ENCODE measurements at regions not wholly inside any gene's neighbourhood (a gene's known extent, or its start where the extent isn't known, plus 50 kb on each side); places are given as distances from the start of the nearest gene placed in this dataset.

- Histone ChIP-seq H3K79me2 (ENCODE audit: insufficient read depth, low read length) (no peaks in the 10 kb centered on the region), H3F3A (ENCODE audit: low read depth) (no peaks in the 10 kb centered on the region), H3K9me3 (ENCODE audit: insufficient read depth, low read depth, low read length) (no peaks in the 10 kb centered on the region), H3K36me3 (ENCODE audit: insufficient read depth, low read length) (no peaks in the 10 kb centered on the region), H3K4me2 (ENCODE audit: low read depth, low read length, poor library complexity, severe bottlenecking) (no peak overlapping the region), H3K27me3 (ENCODE audit: insufficient read depth, low read length, poor library complexity, severe bottlenecking) (no peaks in the 10 kb centered on the region), H3K9me2 (replicated peaks; ENCODE audit: low read depth, low read length) (no peaks in the 10 kb centered on the region), H3K9ac (ENCODE audit: low read depth, low read length, poor library complexity, severe bottlenecking) (no peak overlapping the region), H2AFZ (ENCODE audit: low read length) (no peak overlapping the region), H3K4me1 (ENCODE audit: insufficient read depth, low read length, poor library complexity, severe bottlenecking) (no peaks in the 10 kb centered on the region), H4K20me1 (ENCODE audit: insufficient read depth, low read length, poor library complexity, severe bottlenecking) (no peaks in the 10 kb centered on the region), H3K4me3 (ENCODE audit: low read length, poor library complexity, severe bottlenecking) (no peak overlapping the region)
- TF ChIP-seq CTCF (conservative IDR thresholded peaks at IDR 0.05; ENCODE audit: low read length) = no peak
- TF ChIP-seq EZH2phosphoT487 (IDR thresholded peaks at IDR 0.05; ENCODE audit: borderline replicate concordance) = no peak
Observed at GRCh38 chr12:115261691-115262398, 577.9 kb upstream of the TBX3 start.

DNA sequence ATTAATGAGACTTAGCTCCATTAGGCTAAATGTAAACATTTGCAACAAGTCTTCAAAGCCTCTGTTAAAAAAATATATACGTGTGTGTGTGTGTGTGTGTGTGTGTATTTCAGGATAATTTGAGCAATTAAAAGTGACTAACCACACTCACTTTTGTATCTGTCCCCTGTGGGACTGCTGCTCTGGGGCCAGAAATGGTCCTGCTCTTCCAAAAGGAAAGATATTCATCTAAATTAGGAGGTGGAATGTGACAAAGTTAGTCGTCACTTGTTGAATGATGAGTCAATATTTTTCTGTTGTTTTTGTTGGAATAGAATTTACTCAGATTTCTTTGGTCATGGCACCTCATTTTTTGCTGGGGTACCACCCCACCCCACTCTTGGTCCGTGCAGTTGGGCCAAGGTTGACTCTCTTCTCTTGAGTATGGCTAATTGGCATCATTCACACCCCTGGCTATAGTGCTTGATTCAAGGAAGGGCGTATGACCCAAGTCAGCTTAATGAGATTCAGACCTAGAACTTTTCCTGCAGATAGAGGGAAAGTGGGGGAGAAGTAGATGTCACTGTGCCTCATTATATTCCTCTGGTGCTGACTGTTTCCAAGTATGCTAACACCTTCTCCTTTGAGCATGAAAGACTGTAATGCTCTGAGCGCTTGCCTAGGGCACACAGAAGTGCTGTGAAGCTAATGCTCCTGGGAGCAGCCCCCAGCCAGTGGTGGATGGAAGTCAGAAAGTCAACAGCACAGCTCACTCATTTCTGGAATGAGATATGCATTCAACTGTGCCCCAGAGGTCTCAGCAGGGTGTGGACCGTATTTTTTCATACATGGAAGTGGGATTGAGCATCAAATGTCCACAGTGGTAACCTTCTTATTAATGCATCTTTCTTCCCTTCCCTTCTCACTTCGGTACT lies 577.0 kb upstream of the TBX3 start:
- H3K4me2 ChIP-seq (ENCODE audit: low read depth, low read length, poor library complexity, severe bottlenecking) = no peak overlapping the region
- TF ChIP-seq EZH2phosphoT487 (IDR thresholded peaks at IDR 0.05; ENCODE audit: borderline replicate concordance) = no peak
- TF ChIP-seq CTCF (conservative IDR thresholded peaks at IDR 0.05; ENCODE audit: low read length) = no peak

DNA sequence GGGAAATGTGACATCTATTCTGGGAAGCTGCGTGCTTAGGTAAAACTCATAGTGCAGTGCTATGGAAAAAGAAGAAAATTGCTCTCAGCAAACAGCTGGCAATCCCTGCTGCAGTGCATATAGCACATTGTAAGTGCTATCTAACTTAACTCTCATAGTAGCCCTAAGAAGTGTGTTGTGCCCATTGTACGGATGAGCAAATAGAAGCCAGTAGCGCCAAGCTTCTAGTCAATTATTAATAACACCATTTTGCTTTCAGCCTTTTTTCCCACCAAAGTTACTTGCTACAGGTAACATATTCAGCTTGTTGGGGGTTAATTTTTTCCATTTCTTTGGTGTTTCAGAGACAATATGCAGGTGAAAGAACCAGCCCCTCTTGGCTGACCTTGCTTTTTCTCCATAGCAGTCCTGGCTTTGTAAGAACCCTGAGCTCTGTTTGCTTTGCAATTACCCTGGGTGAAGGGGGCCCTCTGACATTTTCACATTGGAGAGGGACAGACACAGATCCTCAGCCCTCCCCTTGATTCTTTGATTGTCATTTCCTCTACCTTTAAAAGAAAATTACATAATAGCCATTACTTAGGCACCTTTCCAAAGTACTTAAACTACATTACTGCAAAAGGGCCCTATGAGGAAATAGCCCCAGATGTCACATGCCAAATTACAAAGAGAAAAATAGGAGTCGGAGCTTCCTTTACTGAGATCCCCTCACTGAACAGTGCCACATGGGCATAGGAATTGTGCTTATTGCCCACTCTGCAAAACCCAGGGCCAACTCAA lies 576.2 kb upstream of the TBX3 start:
- no peaks in the 10 kb centered on the region for H3K27me3 ChIP-seq (ENCODE audit: insufficient read depth, low read length, poor library complexity, severe bottlenecking)
- H2AFZ ChIP-seq (ENCODE audit: low read length) = no peak overlapping the region
- H3K4me1 ChIP-seq (ENCODE audit: insufficient read depth, low read length, poor library complexity, severe bottlenecking) = no peaks in the 10 kb centered on the region
- H3K9me3 ChIP-seq (ENCODE audit: insufficient read depth, low read depth, low read length) = no peaks in the 10 kb centered on the region
- no peak for TF ChIP-seq CTCF (conservative IDR thresholded peaks at IDR 0.05; ENCODE audit: low read length)
- TF ChIP-seq EZH2phosphoT487 (IDR thresholded peaks at IDR 0.05; ENCODE audit: borderline replicate concordance) = no peak
- no peaks in the 10 kb centered on the region for H3K9me2 ChIP-seq (replicated peaks; ENCODE audit: low read depth, low read length)
- no peak overlapping the region for H3K4me2 ChIP-seq (ENCODE audit: low read depth, low read length, poor library complexity, severe bottlenecking)
- H3K79me2 ChIP-seq (ENCODE audit: insufficient read depth, low read length) = no peaks in the 10 kb centered on the region
- H3K4me3 ChIP-seq (ENCODE audit: low read length, poor library complexity, severe bottlenecking) = no peak overlapping the region
- no peaks in the 10 kb centered on the region for H4K20me1 ChIP-seq (ENCODE audit: insufficient read depth, low read length, poor library complexity, severe bottlenecking)
- H3K36me3 ChIP-seq (ENCODE audit: insufficient read depth, low read length) = no peaks in the 10 kb centered on the region
- H3K9ac ChIP-seq (ENCODE audit: low read depth, low read length, poor library complexity, severe bottlenecking) = no peak overlapping the region
- H3F3A ChIP-seq (ENCODE audit: low read depth) = no peaks in the 10 kb centered on the region

More for the DNA sequence above, 577.0 kb upstream of the TBX3 start:
- Histone ChIP-seq H3K79me2 (ENCODE audit: insufficient read depth, low read length) (no peaks in the 10 kb centered on the region), H4K20me1 (ENCODE audit: insufficient read depth, low read length, poor library complexity, severe bottlenecking) (no peaks in the 10 kb centered on the region), H3K27me3 (ENCODE audit: insufficient read depth, low read length, poor library complexity, severe bottlenecking) (no peaks in the 10 kb centered on the region), H2AFZ (ENCODE audit: low read length) (no peak overlapping the region), H3K9me2 (replicated peaks; ENCODE audit: low read depth, low read length) (no peaks in the 10 kb centered on the region), H3K36me3 (ENCODE audit: insufficient read depth, low read length) (no peaks in the 10 kb centered on the region), H3K9me3 (ENCODE audit: insufficient read depth, low read depth, low read length) (no peaks in the 10 kb centered on the region), H3F3A (ENCODE audit: low read depth) (no peaks in the 10 kb centered on the region), H3K9ac (ENCODE audit: low read depth, low read length, poor library complexity, severe bottlenecking) (no peak overlapping the region), H3K4me1 (ENCODE audit: insufficient read depth, low read length, poor library complexity, severe bottlenecking) (no peaks in the 10 kb centered on the region), H3K4me3 (ENCODE audit: low read length, poor library complexity, severe bottlenecking) (no peak overlapping the region)

Measured in Loucy (cell line).